NCI-H748 (cell line): ENCODE measurements at regions not wholly inside any gene's neighbourhood (a gene's known extent, or its start where the extent isn't known, plus 50 kb on each side); places are given as distances from the start of the nearest gene placed in this dataset.

Source experiments
- DNase-seq: peaks from one replicate; lab custom pipeline; 2025; ENCODE audit not compliant: unreplicated experiment; lab: John Stamatoyannopoulos, UW

DNA sequence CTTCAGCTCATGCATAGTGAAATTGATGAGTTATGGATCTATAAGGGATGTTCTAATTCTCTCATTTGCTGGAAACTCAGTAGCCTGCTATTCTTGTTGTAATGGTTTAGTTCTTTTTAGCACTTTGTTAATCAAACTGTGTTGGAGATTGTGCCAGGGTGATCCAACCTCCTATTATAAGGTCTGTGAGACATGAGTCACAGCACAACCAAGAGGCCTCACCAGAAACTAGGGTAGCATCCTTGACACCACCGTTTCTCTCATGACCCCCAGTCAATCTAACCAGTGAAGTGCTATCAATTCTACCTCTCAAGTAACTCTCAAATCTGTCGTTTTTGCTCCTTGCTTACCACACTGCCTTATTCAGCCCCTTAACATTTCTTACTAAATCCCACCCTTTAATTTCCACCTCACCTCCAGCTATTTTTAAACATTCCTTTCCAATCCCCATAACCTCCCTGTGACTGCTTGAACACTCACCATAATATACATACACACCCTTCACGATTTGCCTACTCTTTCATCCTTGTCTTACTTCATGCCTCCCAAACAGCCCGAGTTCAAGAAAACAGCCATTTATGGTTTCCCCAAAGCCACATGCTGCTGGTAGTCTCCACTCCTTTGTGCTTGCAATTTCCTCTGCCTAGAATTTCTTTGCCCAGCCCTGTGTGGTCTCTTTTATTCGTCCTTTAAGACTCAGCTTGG, 53.9 kb upstream of the NUDT4 start:
- no peak for DNase-seq

GRCh38 chr12:93325855-93326254, 51.9 kb upstream of the NUDT4 start:
- no peak for DNase-seq
